IMR-90 (cell line): ENCODE measurements at regions not wholly inside any gene's neighbourhood (a gene's known extent, or its start where the extent isn't known, plus 50 kb on each side); places are given as distances from the start of the nearest gene placed in this dataset.

Source experiments
- ATAC-seq: fragments of 200-7000 bp; cut with Tn5 transposase; 2 replicates; pipeline ENCODE4 v1.9.1; 2020; ENCODE audit warnings: low read depth, mild to moderate bottlenecking, moderate library complexity
- BruUV-seq: library from RNA; stranded (reverse); fragments of 400-500 nt; replicated peaks from 2 replicates; lab custom pipeline; 2021; lab: Mats Ljungman, UMichigan
- CTCF ChIA-PET: fragments of 300-600 bp; formaldehyde crosslinking; extraction: SDS; loops from one replicate; lab custom pipeline; 2021; ENCODE audit warnings: antibody characterized with exemption; lab: Yijun Ruan, JAX
- POLR2A ChIA-PET: fragments of 300-600 bp; sonication (Branson Sonifier 250); formaldehyde crosslinking; loops from one replicate; lab custom pipeline; 2022; ENCODE audit warnings: antibody characterized with exemption; ENCODE audit not compliant: unreplicated experiment; lab: Charles Lee
- DNase-seq: peaks from one replicate; pipeline ENCODE4 v3.0.0; 2013
- H2AFZ ChIP-seq: replicated peaks from 2 replicates; pipeline ENCODE3; 2013; ENCODE audit warnings: low read length, mild to moderate bottlenecking; ENCODE audit not compliant: poor library complexity
- H2AK5ac ChIP-seq: 2 replicates; pipeline ENCODE4 v1.6.1; 2013; ENCODE audit warnings: low read depth, low read length, inconsistent platforms
- H2AK9ac ChIP-seq: replicated peaks from 2 replicates; pipeline ENCODE3; 2013; ENCODE audit warnings: mild to moderate bottlenecking, low read depth, low read length, moderate library complexity; ENCODE audit not compliant: poor library complexity
- H2BK120ac ChIP-seq: 2 replicates; pipeline ENCODE4 v1.6.1; 2013; ENCODE audit warnings: low read depth, low read length, inconsistent platforms
- H2BK15ac ChIP-seq: 3 replicates; pipeline ENCODE4 v1.6.1; 2013; ENCODE audit warnings: low read depth, low read length, inconsistent platforms
- H2BK20ac ChIP-seq: 2 replicates; pipeline ENCODE4 v1.6.1; 2013; ENCODE audit warnings: low read depth, mild to moderate bottlenecking, inconsistent platforms, low read length, moderate library complexity
- H2BK5ac ChIP-seq: 2 replicates; pipeline ENCODE4 v1.6.1; 2013; ENCODE audit warnings: mild to moderate bottlenecking, low read depth, low read length, inconsistent platforms; ENCODE audit not compliant: poor library complexity, severe bottlenecking
- H3K14ac ChIP-seq: replicated peaks from 2 replicates; pipeline ENCODE4 v1.6.1; 2013; ENCODE audit warnings: low read depth, low read length, inconsistent platforms
- H3K18ac ChIP-seq: 2 replicates; pipeline ENCODE4 v1.6.1; 2013; ENCODE audit warnings: low read depth, low read length, control low read depth
- H3K23ac ChIP-seq: 2 replicates; pipeline ENCODE4 v1.6.1; 2013; ENCODE audit warnings: low read depth, low read length, inconsistent platforms
- H3K27ac ChIP-seq: 2 replicates; pipeline ENCODE4 v1.5.1; 2013; ENCODE audit warnings: mild to moderate bottlenecking, control low read depth, low read length; ENCODE audit not compliant: insufficient read depth
- H3K27me3 ChIP-seq: 2 replicates; pipeline ENCODE4 v1.6.1; 2013; ENCODE audit warnings: low read length; ENCODE audit not compliant: control insufficient read depth, insufficient read depth
- H3K36me3 ChIP-seq: 2 replicates; pipeline ENCODE4 v1.6.1; 2013; ENCODE audit warnings: low read length, mixed read lengths; ENCODE audit not compliant: control insufficient read depth, insufficient read depth
- H3K4ac ChIP-seq: 2 replicates; pipeline ENCODE4 v1.6.1; 2013; ENCODE audit warnings: low read depth, low read length, inconsistent platforms
- H3K4me1 ChIP-seq: 2 replicates; pipeline ENCODE4 v1.6.1; 2013; ENCODE audit warnings: low read length, mixed read lengths; ENCODE audit not compliant: control insufficient read depth, insufficient read depth
- H3K4me2 ChIP-seq: 2 replicates; pipeline ENCODE4 v1.6.1; 2013; ENCODE audit warnings: low read depth, mild to moderate bottlenecking, control low read depth, low read length, moderate library complexity
- H3K4me3 ChIP-seq: 2 replicates; pipeline ENCODE4 v1.5.1; 2013; ENCODE audit warnings: low read depth, mild to moderate bottlenecking, control low read depth, low read length, moderate library complexity; ENCODE audit not compliant: insufficient read depth
- H3K56ac ChIP-seq: 2 replicates; pipeline ENCODE4 v1.6.1; 2013; ENCODE audit warnings: low read length, inconsistent platforms; ENCODE audit not compliant: insufficient read depth; ENCODE audit errors: extremely low read depth
- H3K79me1 ChIP-seq, 2 experiments: 2 replicates each; pipeline ENCODE4 v1.6.1; 2013; ENCODE audit warnings: low read length in 2 of 2, inconsistent platforms in 1 of 2, low read depth in 1 of 2
- H3K9ac ChIP-seq: 2 replicates; pipeline ENCODE4 v1.6.1; 2013; ENCODE audit warnings: low read depth, low read length, control low read depth
- H3K9me1 ChIP-seq: 2 replicates; pipeline ENCODE4 v1.6.1; 2013; ENCODE audit warnings: low read length, inconsistent platforms; ENCODE audit not compliant: insufficient read depth
- H3K9me3 ChIP-seq: 2 replicates; pipeline ENCODE4 v1.6.1; 2013; ENCODE audit warnings: low read length; ENCODE audit not compliant: control insufficient read depth, insufficient read depth
- H4K20me1 ChIP-seq: 2 replicates; pipeline ENCODE4 v1.6.1; 2013; ENCODE audit warnings: low read length, inconsistent platforms; ENCODE audit not compliant: insufficient read depth
- H4K5ac ChIP-seq: 2 replicates; pipeline ENCODE4 v1.6.1; 2013; ENCODE audit warnings: mild to moderate bottlenecking, low read depth, low read length, control low read depth
- H4K8ac ChIP-seq, 2 experiments: 2 replicates each; pipeline ENCODE4 v1.6.1; 2013; ENCODE audit warnings: low read depth in 2 of 2, low read length in 2 of 2, control low read depth in 1 of 2, inconsistent platforms in 1 of 2
- H4K91ac ChIP-seq: 2 replicates; pipeline ENCODE4 v1.6.1; 2013; ENCODE audit warnings: low read depth, low read length, inconsistent platforms; ENCODE audit not compliant: insufficient read depth
- BHLHE40 ChIP-seq: fragments of 150-350 bp; IDR thresholded peaks from 2 replicates; pipeline ENCODE4 v1.6.1; 2016; ENCODE audit warnings: mild to moderate bottlenecking, low read depth, low read length
- CEBPB ChIP-seq: IDR thresholded peaks from 2 replicates; pipeline ENCODE4 v1.6.1; 2012; ENCODE audit warnings: low read depth, low read length, improper control_type of control experiment
- CHD1 ChIP-seq: IDR thresholded peaks from 2 replicates; pipeline ENCODE4 v1.6.1; 2012; ENCODE audit warnings: low read depth, low read length, improper control_type of control experiment
- FOS ChIP-seq: fragments of 150-350 bp; IDR thresholded peaks from 2 replicates; pipeline ENCODE4 v1.6.1; 2016; ENCODE audit warnings: low read depth, low read length
- MAFK ChIP-seq: IDR thresholded peaks from 2 replicates; pipeline ENCODE4 v1.6.1; 2012; ENCODE audit warnings: low read depth, low read length, improper control_type of control experiment
- MAZ ChIP-seq: IDR thresholded peaks from 2 replicates; pipeline ENCODE4 v1.6.1; 2012; ENCODE audit warnings: low read depth, mild to moderate bottlenecking, low read length, improper control_type of control experiment, moderate library complexity, borderline replicate concordance
- MXI1 ChIP-seq: IDR thresholded peaks from 2 replicates; pipeline ENCODE4 v1.6.1; 2012; ENCODE audit warnings: low read depth, mild to moderate bottlenecking, low read length, moderate library complexity, borderline replicate concordance
- NFE2L2 ChIP-seq: fragments of 150-350 bp; IDR thresholded peaks from 2 replicates; pipeline ENCODE4 v1.6.1; 2016; ENCODE audit warnings: low read depth, mild to moderate bottlenecking, low read length
- POLR2A ChIP-seq: IDR thresholded peaks from 2 replicates; pipeline ENCODE4 v1.6.1; 2012; ENCODE audit warnings: mild to moderate bottlenecking, low read depth, low read length
- RAD21 ChIP-seq: IDR thresholded peaks from 2 replicates; pipeline ENCODE4 v1.6.1; 2012; ENCODE audit warnings: low read length, improper control_type of control experiment
- RCOR1 ChIP-seq: IDR thresholded peaks from 2 replicates; pipeline ENCODE4 v1.6.1; 2012; ENCODE audit warnings: mild to moderate bottlenecking, low read length, improper control_type of control experiment; ENCODE audit not compliant: insufficient replicate concordance
- RFX5 ChIP-seq: IDR thresholded peaks from 2 replicates; pipeline ENCODE4 v1.8.0; 2012; ENCODE audit warnings: low read depth, mild to moderate bottlenecking, low read length, moderate library complexity
- SMC3 ChIP-seq: fragments of 150-350 bp; IDR thresholded peaks from 2 replicates; pipeline ENCODE4 v1.6.1; 2016; ENCODE audit warnings: low read depth, mild to moderate bottlenecking, antibody characterized with exemption, low read length, moderate library complexity
- WGBS, 2 experiments: methylation state at CpG; one replicate each; pipeline versions ENCODE4 v1.1.5 to v1.1.7; 2013; ENCODE audit warnings: missing lambda C conversion rate in 2 of 2; ENCODE audit not compliant: insufficient read length in 1 of 2; ENCODE audit errors: extremely low coverage in 2 of 2; 5-methylcytosine and 5-hydroxymethylcytosine counted together
- dilution Hi-C: fragments of 300-500 bp; cut with HindIII; formaldehyde crosslinking; loops from one replicate; pipeline ENCODE4 v1.14.3; 2018; ENCODE audit warnings: low sequenced_read_pairs; ENCODE audit not compliant: unreplicated experiment
- in situ Hi-C: fragments of 300-500 bp; cut with MboI; formaldehyde crosslinking; loops from 3 replicates; pipeline ENCODE4 v1.14.3; 2019; ENCODE audit warnings: low sequenced_read_pairs, inconsistent platforms, mixed read lengths
- intact Hi-C: fragments of 100-400 bp; cut with micrococcal nuclease; formaldehyde crosslinking; loops from 2 replicates; pipeline ENCODE4 v1.10.0; 2022
- TF ChIP-seq, protein P1 (sequence below): fragments of 150-350 bp; IDR thresholded peaks from 2 replicates; pipeline ENCODE4 v1.6.1; 2016; ENCODE audit warnings: low read depth, mild to moderate bottlenecking, low read length, moderate library complexity, borderline replicate concordance
- TF ChIP-seq, protein P2 (sequence below): fragments of 150-350 bp; IDR thresholded peaks from 2 replicates; pipeline ENCODE4 v1.6.1; 2017; ENCODE audit warnings: mild to moderate bottlenecking, antibody characterized with exemption, low read length, low read depth

DNA sequence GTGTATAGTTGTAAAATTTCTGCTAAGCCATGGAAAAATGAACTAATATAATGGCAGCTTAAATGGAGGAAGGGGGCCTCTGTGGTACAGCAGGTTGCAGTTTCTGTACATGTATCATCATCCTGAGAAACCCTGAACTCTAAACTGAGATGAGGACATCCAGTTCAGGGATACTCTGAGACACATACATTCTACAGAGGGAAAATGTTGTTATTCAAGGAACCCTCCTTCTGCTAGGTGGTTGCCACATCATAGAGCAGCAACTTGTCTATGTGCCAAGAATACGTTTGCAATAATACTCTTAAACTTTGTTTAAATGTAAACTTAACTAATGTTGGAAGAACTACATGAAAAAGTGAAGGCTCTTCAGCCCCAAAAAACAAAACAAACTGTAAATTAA is 1310.8 kb upstream of the WWC1 start:
- Histone ChIP-seq H2AK5ac (no peak overlapping the region), H3K9ac (no peak overlapping the region), H3K4me2 (no peak overlapping the region), H2BK15ac (no peak overlapping the region), H2AK9ac (no peak overlapping the region), H3K4me3 (no peak overlapping the region), H2BK20ac (no peak overlapping the region), H3K4me1 (no peaks in the 10 kb centered on the region), H2BK120ac (no peak overlapping the region), H4K91ac (no peak overlapping the region), H3K18ac (no peak overlapping the region), H2AFZ (no peak overlapping the region), H3K14ac (no peak overlapping the region), H4K20me1 (no peaks in the 10 kb centered on the region), H4K8ac (no peak overlapping the region), H4K5ac (no peak overlapping the region), H3K9me3 (no peaks in the 10 kb centered on the region), H2BK5ac (no peak overlapping the region), H3K79me1 (no peaks in the 10 kb centered on the region), H3K9me1 (no peaks in the 10 kb centered on the region), H3K4ac (no peak overlapping the region), H3K56ac (no peak overlapping the region), H3K23ac (no peak overlapping the region), H3K27me3 (no peaks in the 10 kb centered on the region), H3K36me3 (no peaks in the 10 kb centered on the region), H3K27ac (no peak overlapping the region)
- POLR2A ChIA-PET = no interaction called here
- WGBS, 2 experiments = no CpG with 5 or more reads among the region's 1 CpG
- no peak for DNase-seq
- CTCF ChIA-PET = no interaction called here
- TF ChIP-seq MAFK (no peak), RFX5 (no peak), RAD21 (no peak), FOS (no peak), MAZ (no peak), SMC3 (no peak), CEBPB (no peak), MXI1 (no peak), CHD1 (no peak), NFE2L2 (no peak), BHLHE40 (no peak), RCOR1 (no peak), POLR2A (no peak)
- TF ChIP-seq, protein P1, sequence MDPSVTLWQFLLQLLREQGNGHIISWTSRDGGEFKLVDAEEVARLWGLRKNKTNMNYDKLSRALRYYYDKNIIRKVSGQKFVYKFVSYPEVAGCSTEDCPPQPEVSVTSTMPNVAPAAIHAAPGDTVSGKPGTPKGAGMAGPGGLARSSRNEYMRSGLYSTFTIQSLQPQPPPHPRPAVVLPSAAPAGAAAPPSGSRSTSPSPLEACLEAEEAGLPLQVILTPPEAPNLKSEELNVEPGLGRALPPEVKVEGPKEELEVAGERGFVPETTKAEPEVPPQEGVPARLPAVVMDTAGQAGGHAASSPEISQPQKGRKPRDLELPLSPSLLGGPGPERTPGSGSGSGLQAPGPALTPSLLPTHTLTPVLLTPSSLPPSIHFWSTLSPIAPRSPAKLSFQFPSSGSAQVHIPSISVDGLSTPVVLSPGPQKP = no peak
- TF ChIP-seq, protein P2, sequence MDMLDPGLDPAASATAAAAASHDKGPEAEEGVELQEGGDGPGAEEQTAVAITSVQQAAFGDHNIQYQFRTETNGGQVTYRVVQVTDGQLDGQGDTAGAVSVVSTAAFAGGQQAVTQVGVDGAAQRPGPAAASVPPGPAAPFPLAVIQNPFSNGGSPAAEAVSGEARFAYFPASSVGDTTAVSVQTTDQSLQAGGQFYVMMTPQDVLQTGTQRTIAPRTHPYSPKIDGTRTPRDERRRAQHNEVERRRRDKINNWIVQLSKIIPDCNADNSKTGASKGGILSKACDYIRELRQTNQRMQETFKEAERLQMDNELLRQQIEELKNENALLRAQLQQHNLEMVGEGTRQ = no peak
- BruUV-seq = no TSS peak
- dilution Hi-C loops (no loop called here), intact Hi-C loops (no loop called here), in situ Hi-C loops (no loop called here)
- ATAC-seq = no peak
